GM23338 (cell line): ENCODE measurements at regions not wholly inside any gene's neighbourhood (a gene's known extent, or its start where the extent isn't known, plus 50 kb on each side); places are given as distances from the start of the nearest gene placed in this dataset.
A peak's percentile ranks its signal among the peaks of the same experiment; 100 is the strongest.

Experiments used
- ATAC-seq: fragments of 200-7000 bp; cut with Tn5 transposase; 3 replicates; pipeline ENCODE4 v1.9.1; 2020
- DNase-seq: peaks from one replicate; pipeline ENCODE4 v3.0.0-alpha.2; 2015; ENCODE audit warnings: low spot score
- H2AFZ ChIP-seq: fragments of 200-600 bp; sonication (generic); 2 replicates; pipeline ENCODE4 v1.8.0; 2016; ENCODE audit warnings: antibody characterized with exemption, mild to moderate bottlenecking, moderate library complexity
- H3F3A ChIP-seq: fragments of 200-600 bp; sonication (generic); replicated peaks from 2 replicates; pipeline ENCODE4 v1.8.0; 2017; ENCODE audit warnings: antibody characterized with exemption, mixed run types, low read depth
- H3K27ac ChIP-seq: fragments of 200-600 bp; sonication (generic); 2 replicates; pipeline ENCODE4 v1.6.1; 2016; ENCODE audit warnings: low read depth
- H3K27me3 ChIP-seq: fragments of 200-600 bp; sonication (generic); 2 replicates; pipeline ENCODE4 v1.8.0; 2016; ENCODE audit warnings: mild to moderate bottlenecking, mixed run types, moderate library complexity; ENCODE audit not compliant: insufficient read depth
- H3K36me3 ChIP-seq: fragments of 200-600 bp; sonication (generic); 2 replicates; pipeline ENCODE4 v1.8.0; 2016; ENCODE audit warnings: mild to moderate bottlenecking; ENCODE audit not compliant: insufficient read depth
- H3K4me1 ChIP-seq: fragments of 200-600 bp; sonication (generic); 2 replicates; pipeline ENCODE4 v1.8.0; 2016; ENCODE audit warnings: mild to moderate bottlenecking, moderate library complexity; ENCODE audit not compliant: insufficient read depth
- H3K4me2 ChIP-seq: fragments of 200-600 bp; sonication (generic); 2 replicates; pipeline ENCODE4 v1.7.1; 2017; ENCODE audit warnings: mixed run types
- H3K4me3 ChIP-seq: fragments of 200-600 bp; sonication (generic); 2 replicates; pipeline ENCODE4 v1.6.1; 2016; ENCODE audit warnings: mixed run types
- H3K79me2 ChIP-seq: fragments of 200-600 bp; sonication (generic); replicated peaks from 2 replicates; pipeline ENCODE4 v1.8.0; 2017; ENCODE audit warnings: mild to moderate bottlenecking; ENCODE audit not compliant: insufficient read depth
- H3K9me2 ChIP-seq: fragments of 200-600 bp; sonication (generic); 2 replicates; pipeline ENCODE4 v1.8.0; 2017; ENCODE audit not compliant: insufficient read depth
- H4K20me1 ChIP-seq: fragments of 200-600 bp; sonication (generic); replicated peaks from 2 replicates; pipeline ENCODE4 v1.8.0; 2017; ENCODE audit warnings: mild to moderate bottlenecking; ENCODE audit not compliant: insufficient read depth
- H3K27ac Mint-ChIP-seq: 2 replicates; pipeline ENCODE4 v1.8.0; 2020; ENCODE audit warnings: inconsistent platforms, mild to moderate bottlenecking, moderate library complexity, mixed read lengths
- H3K27me3 Mint-ChIP-seq: 3 replicates; pipeline ENCODE4 v1.8.0; 2022; ENCODE audit warnings: low read depth, mild to moderate bottlenecking, moderate library complexity, mixed read lengths, inconsistent platforms; ENCODE audit not compliant: insufficient read depth, poor library complexity
- H3K36me3 Mint-ChIP-seq: 3 replicates; pipeline ENCODE4 v1.8.0; 2021; ENCODE audit warnings: low read depth, mild to moderate bottlenecking, inconsistent platforms, moderate library complexity, mixed read lengths
- H3K4me1 Mint-ChIP-seq: 3 replicates; pipeline ENCODE4 v1.8.0; 2020; ENCODE audit warnings: mild to moderate bottlenecking, inconsistent platforms, mixed read lengths
- H3K4me3 Mint-ChIP-seq: 3 replicates; pipeline ENCODE4 v1.8.0; 2021; ENCODE audit warnings: moderate library complexity, mild to moderate bottlenecking, inconsistent platforms, mixed read lengths
- H3K9me3 Mint-ChIP-seq: 3 replicates; pipeline ENCODE4 v1.8.0; 2020; ENCODE audit warnings: moderate library complexity, mild to moderate bottlenecking, inconsistent platforms, mixed read lengths
- CREB1 ChIP-seq: fragments of 250-450 bp; sonication (Bioruptor Pico); IDR thresholded peaks from 2 replicates; pipeline ENCODE4 v1.5.0; 2020; ENCODE audit warnings: low read depth, mild to moderate bottlenecking, moderate library complexity
- EZH2phosphoT487 ChIP-seq: fragments of 200-600 bp; sonication (generic); IDR thresholded peaks from one replicate; pipeline ENCODE4 v1.8.1; 2018; ENCODE audit warnings: antibody characterized with exemption; ENCODE audit not compliant: unreplicated experiment
- JUNB ChIP-seq: IDR thresholded peaks from one replicate; pipeline ENCODE4 v1.6.1; 2016; ENCODE audit warnings: antibody characterized with exemption; ENCODE audit not compliant: unreplicated experiment
- NANOG ChIP-seq: IDR thresholded peaks from 2 replicates; pipeline ENCODE4 v1.6.1; 2016; ENCODE audit warnings: antibody characterized with exemption, borderline replicate concordance
- POLR2AphosphoS5 ChIP-seq: IDR thresholded peaks from 2 replicates; pipeline ENCODE4 v1.6.1; 2016; ENCODE audit warnings: antibody characterized with exemption, low read depth
- ZNF114 ChIP-seq: fragments of 250-450 bp; sonication (Bioruptor Pico); IDR thresholded peaks from 2 replicates; pipeline ENCODE4 v1.5.0; 2020; ENCODE audit warnings: mild to moderate bottlenecking, moderate library complexity
- ZNF331 ChIP-seq: fragments of 250-450 bp; sonication (Bioruptor Pico); IDR thresholded peaks from 2 replicates; pipeline ENCODE4 v1.5.0; 2020; ENCODE audit warnings: low read depth, mild to moderate bottlenecking, moderate library complexity
- TF ChIP-seq, protein P1 (sequence below): fragments of 250-450 bp; sonication (Bioruptor Pico); IDR thresholded peaks from 2 replicates; pipeline ENCODE4 v1.5.0; 2020; ENCODE audit warnings: mild to moderate bottlenecking, moderate library complexity
- TF ChIP-seq, protein P2 (sequence below), 2 experiments: fragments of 200-600 bp in 1 of 2; sonication (generic) in 1 of 2; conservative IDR thresholded peaks; 2 replicates each; pipeline versions ENCODE4 v1.5.1 to v1.6.1; 2016 to 2017; ENCODE audit warnings: antibody characterized with exemption in 2 of 2, low read depth in 2 of 2, mild to moderate bottlenecking in 2 of 2, moderate library complexity in 1 of 2
- TF ChIP-seq, protein P3 (sequence below): IDR thresholded peaks from 2 replicates; pipeline ENCODE4 v1.6.1; 2016; ENCODE audit warnings: antibody characterized with exemption

GRCh38 chr6:18988636-18989035 lies 601.5 kb downstream of the RNF144B start (continued):
- TF ChIP-seq, protein P1, sequence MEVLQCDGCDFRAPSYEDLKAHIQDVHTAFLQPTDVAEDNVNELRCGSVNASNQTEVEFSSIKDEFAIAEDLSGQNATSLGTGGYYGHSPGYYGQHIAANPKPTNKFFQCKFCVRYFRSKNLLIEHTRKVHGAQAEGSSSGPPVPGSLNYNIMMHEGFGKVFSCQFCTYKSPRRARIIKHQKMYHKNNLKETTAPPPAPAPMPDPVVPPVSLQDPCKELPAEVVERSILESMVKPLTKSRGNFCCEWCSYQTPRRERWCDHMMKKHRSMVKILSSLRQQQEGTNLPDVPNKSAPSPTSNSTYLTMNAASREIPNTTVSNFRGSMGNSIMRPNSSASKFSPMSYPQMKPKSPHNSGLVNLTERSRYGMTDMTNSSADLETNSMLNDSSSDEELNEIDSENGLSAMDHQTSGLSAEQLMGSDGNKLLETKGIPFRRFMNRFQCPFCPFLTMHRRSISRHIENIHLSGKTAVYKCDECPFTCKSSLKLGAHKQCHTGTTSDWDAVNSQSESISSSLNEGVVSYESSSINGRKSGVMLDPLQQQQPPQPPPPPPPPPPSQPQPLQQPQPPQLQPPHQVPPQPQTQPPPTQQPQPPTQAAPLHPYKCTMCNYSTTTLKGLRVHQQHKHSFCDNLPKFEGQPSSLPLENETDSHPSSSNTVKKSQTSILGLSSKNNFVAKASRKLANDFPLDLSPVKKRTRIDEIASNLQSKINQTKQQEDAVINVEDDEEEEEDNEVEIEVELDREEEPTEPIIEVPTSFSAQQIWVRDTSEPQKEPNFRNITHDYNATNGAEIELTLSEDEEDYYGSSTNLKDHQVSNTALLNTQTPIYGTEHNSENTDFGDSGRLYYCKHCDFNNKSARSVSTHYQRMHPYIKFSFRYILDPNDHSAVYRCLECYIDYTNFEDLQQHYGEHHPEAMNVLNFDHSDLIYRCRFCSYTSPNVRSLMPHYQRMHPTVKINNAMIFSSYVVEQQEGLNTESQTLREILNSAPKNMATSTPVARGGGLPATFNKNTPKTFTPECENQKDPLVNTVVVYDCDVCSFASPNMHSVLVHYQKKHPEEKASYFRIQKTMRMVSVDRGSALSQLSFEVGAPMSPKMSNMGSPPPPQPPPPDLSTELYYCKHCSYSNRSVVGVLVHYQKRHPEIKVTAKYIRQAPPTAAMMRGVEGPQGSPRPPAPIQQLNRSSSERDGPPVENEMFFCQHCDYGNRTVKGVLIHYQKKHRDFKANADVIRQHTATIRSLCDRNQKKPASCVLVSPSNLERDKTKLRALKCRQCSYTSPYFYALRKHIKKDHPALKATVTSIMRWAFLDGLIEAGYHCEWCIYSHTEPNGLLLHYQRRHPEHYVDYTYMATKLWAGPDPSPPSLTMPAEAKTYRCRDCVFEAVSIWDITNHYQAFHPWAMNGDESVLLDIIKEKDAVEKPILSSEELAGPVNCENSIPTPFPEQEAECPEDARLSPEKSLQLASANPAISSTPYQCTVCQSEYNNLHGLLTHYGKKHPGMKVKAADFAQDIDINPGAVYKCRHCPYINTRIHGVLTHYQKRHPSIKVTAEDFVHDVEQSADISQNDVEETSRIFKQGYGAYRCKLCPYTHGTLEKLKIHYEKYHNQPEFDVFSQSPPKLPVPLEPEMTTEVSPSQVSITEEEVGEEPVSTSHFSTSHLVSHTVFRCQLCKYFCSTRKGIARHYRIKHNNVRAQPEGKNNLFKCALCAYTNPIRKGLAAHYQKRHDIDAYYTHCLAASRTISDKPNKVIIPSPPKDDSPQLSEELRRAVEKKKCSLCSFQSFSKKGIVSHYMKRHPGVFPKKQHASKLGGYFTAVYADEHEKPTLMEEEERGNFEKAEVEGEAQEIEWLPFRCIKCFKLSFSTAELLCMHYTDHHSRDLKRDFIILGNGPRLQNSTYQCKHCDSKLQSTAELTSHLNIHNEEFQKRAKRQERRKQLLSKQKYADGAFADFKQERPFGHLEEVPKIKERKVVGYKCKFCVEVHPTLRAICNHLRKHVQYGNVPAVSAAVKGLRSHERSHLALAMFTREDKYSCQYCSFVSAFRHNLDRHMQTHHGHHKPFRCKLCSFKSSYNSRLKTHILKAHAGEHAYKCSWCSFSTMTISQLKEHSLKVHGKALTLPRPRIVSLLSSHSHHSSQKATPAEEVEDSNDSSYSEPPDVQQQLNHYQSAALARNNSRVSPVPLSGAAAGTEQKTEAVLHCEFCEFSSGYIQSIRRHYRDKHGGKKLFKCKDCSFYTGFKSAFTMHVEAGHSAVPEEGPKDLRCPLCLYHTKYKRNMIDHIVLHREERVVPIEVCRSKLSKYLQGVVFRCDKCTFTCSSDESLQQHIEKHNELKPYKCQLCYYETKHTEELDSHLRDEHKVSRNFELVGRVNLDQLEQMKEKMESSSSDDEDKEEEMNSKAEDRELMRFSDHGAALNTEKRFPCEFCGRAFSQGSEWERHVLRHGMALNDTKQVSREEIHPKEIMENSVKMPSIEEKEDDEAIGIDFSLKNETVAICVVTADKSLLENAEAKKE, result no peak
- TF ChIP-seq EZH2phosphoT487 (no peak), JUNB (no peak), CREB1 (CRISPR knock-in tag) (no peak)

GRCh38 chr6:18990059-18990978 lies 603.2 kb downstream of the RNF144B start:
- peaks cover 16% of the 10 kb centered on the region for H3K4me1 Mint-ChIP-seq
- peak overlapping the region; percentile 91; the same call in 1 of the 2 replicates for H2AFZ ChIP-seq
- no peaks in the 10 kb centered on the region for H3F3A ChIP-seq
- peak overlapping the region; percentile 53; the same call in 1 of the 2 replicates for H3K4me2 ChIP-seq
- no peaks in the 10 kb centered on the region for H3K36me3 Mint-ChIP-seq
- H3K27me3 ChIP-seq, result no peaks in the 10 kb centered on the region
- peaks cover 12% of the 10 kb centered on the region; the same call in 1 of the 2 replicates for H3K4me1 ChIP-seq
- ATAC-seq (peak; percentile 100), DNase-seq (peak; percentile 91)
- H3K4me3 Mint-ChIP-seq, result peak overlapping the region; percentile 51; the same call in 2 of the 3 replicates
- H3K27me3 Mint-ChIP-seq, result no peaks in the 10 kb centered on the region
- no peaks in the 10 kb centered on the region for H3K79me2 ChIP-seq
- no peak overlapping the region for H3K27ac ChIP-seq
- H3K27ac Mint-ChIP-seq, result no peak overlapping the region
- no peaks in the 10 kb centered on the region for H3K36me3 ChIP-seq
- H3K9me2 ChIP-seq, result no peaks in the 10 kb centered on the region
- H3K4me3 ChIP-seq, result 0 out of 2 replicates have a peak overlapping the region, but pooled peaks have one; percentile 23
- no peaks in the 10 kb centered on the region for H4K20me1 ChIP-seq
- H3K9me3 Mint-ChIP-seq, result no peaks in the 10 kb centered on the region
- TF ChIP-seq NANOG, result no peak
- no peak for TF ChIP-seq ZNF114 (CRISPR knock-in tag)
- TF ChIP-seq POLR2AphosphoS5, result no peak
- TF ChIP-seq, protein P2, sequence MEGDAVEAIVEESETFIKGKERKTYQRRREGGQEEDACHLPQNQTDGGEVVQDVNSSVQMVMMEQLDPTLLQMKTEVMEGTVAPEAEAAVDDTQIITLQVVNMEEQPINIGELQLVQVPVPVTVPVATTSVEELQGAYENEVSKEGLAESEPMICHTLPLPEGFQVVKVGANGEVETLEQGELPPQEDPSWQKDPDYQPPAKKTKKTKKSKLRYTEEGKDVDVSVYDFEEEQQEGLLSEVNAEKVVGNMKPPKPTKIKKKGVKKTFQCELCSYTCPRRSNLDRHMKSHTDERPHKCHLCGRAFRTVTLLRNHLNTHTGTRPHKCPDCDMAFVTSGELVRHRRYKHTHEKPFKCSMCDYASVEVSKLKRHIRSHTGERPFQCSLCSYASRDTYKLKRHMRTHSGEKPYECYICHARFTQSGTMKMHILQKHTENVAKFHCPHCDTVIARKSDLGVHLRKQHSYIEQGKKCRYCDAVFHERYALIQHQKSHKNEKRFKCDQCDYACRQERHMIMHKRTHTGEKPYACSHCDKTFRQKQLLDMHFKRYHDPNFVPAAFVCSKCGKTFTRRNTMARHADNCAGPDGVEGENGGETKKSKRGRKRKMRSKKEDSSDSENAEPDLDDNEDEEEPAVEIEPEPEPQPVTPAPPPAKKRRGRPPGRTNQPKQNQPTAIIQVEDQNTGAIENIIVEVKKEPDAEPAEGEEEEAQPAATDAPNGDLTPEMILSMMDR (conservative IDR thresholded peaks at IDR 0.05; ENCODE audit: low read depth in 2 of 2), result peak; percentile 75 to 89
- no peak for TF ChIP-seq ZNF331
- TF ChIP-seq, protein P3, sequence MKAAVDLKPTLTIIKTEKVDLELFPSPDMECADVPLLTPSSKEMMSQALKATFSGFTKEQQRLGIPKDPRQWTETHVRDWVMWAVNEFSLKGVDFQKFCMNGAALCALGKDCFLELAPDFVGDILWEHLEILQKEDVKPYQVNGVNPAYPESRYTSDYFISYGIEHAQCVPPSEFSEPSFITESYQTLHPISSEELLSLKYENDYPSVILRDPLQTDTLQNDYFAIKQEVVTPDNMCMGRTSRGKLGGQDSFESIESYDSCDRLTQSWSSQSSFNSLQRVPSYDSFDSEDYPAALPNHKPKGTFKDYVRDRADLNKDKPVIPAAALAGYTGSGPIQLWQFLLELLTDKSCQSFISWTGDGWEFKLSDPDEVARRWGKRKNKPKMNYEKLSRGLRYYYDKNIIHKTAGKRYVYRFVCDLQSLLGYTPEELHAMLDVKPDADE, result no peak
